Smooth muscle cell (in vitro differentiated cells): ENCODE measurements at regions not wholly inside any gene's neighbourhood (a gene's known extent, or its start where the extent isn't known, plus 50 kb on each side); places are given as distances from the start of the nearest gene placed in this dataset.
"Not testable (repeated sequence)": the region's sequence is repeated elsewhere in the genome, so short reads cannot be mapped to it uniquely, and the experiment has no call there.

Source experiments
- DNase-seq: peaks from one replicate; lab custom pipeline; 2025; ENCODE audit not compliant: unreplicated experiment; lab: John Stamatoyannopoulos, UW
- H2AFZ ChIP-seq: fragments of 200-600 bp; sonication (generic); 2 replicates; pipeline ENCODE4 v1.6.0; 2016; ENCODE audit warnings: antibody characterized with exemption, low read depth, mild to moderate bottlenecking
- H3F3A ChIP-seq: fragments of 200-600 bp; sonication (generic); 2 replicates; pipeline ENCODE4 v1.6.0; 2017; ENCODE audit warnings: antibody characterized with exemption, low read depth
- H3K27ac ChIP-seq: fragments of 200-600 bp; sonication (generic); 2 replicates; pipeline ENCODE4 v1.5.1; 2016; ENCODE audit warnings: low read depth, mild to moderate bottlenecking
- H3K27me3 ChIP-seq: fragments of 200-600 bp; sonication (generic); 2 replicates; pipeline ENCODE4 v1.6.1; 2016; ENCODE audit warnings: low read depth, mild to moderate bottlenecking
- H3K36me3 ChIP-seq: fragments of 200-600 bp; sonication (generic); 2 replicates; pipeline ENCODE4 v1.5.1; 2016; ENCODE audit warnings: low read depth
- H3K4me1 ChIP-seq: fragments of 200-600 bp; sonication (generic); 2 replicates; pipeline ENCODE4 v1.5.1; 2016; ENCODE audit warnings: low read depth
- H3K4me2 ChIP-seq: fragments of 200-600 bp; sonication (generic); 2 replicates; pipeline ENCODE4 v1.6.0; 2016; ENCODE audit warnings: mild to moderate bottlenecking
- H3K4me3 ChIP-seq: fragments of 200-600 bp; sonication (generic); 2 replicates; pipeline ENCODE4 v1.5.1; 2016; ENCODE audit warnings: mild to moderate bottlenecking
- H3K79me2 ChIP-seq: fragments of 200-600 bp; sonication (generic); 2 replicates; pipeline ENCODE4 v1.6.0; 2016; ENCODE audit warnings: low read depth, mild to moderate bottlenecking
- H3K9ac ChIP-seq: fragments of 200-600 bp; sonication (generic); 2 replicates; pipeline ENCODE4 v1.6.0; 2016; ENCODE audit warnings: low read depth
- H3K9me3 ChIP-seq: fragments of 200-600 bp; sonication (generic); replicated peaks from 2 replicates; pipeline ENCODE4 v1.5.1; 2016; ENCODE audit warnings: low read depth
- H4K20me1 ChIP-seq: fragments of 200-600 bp; sonication (generic); 2 replicates; pipeline ENCODE4 v1.6.0; 2016; ENCODE audit warnings: low read depth
- CTCF ChIP-seq: fragments of 200-600 bp; sonication (generic); IDR thresholded peaks from 2 replicates; pipeline ENCODE4 v1.5.1; 2017; ENCODE audit warnings: borderline replicate concordance, mild to moderate bottlenecking, antibody characterized with exemption; ENCODE audit not compliant: insufficient read depth, poor library complexity, severe bottlenecking
- WGBS: methylation state at CpG from one replicate; pipeline ENCODE4 v1.1.7; 2016; ENCODE audit warnings: low lambda C conversion rate; 5-methylcytosine and 5-hydroxymethylcytosine counted together

DNA sequence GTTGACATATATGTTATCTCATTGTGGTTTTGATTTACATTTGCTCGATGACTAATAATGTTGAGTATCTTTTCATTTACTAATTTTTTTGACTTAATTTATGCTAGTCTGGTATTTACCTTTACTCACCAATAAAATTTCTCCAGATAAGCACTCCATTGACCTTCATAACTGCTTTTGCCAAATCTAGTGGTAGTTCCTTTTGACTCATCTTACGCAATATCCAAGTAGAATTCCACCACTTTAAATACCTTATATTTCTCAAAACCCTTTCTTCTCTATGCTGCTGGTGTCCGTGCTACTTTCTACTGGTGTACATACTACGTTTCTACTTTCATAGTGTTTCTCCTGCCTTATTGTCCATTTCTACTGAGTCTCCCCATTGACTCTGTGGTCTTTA is 407.6 kb upstream of the SPHKAP start:
- H3K9ac ChIP-seq, result no peak overlapping the region
- no peaks in the 10 kb centered on the region for H4K20me1 ChIP-seq
- no peak overlapping the region for H3K4me2 ChIP-seq
- H2AFZ ChIP-seq, result no peak overlapping the region
- no peak overlapping the region for H3K4me3 ChIP-seq
- no peaks in the 10 kb centered on the region for H3F3A ChIP-seq
- no peak for TF ChIP-seq CTCF
- no peaks in the 10 kb centered on the region for H3K9me3 ChIP-seq
- DNase-seq, result no peak
- H3K36me3 ChIP-seq, result no peaks in the 10 kb centered on the region
- H3K4me1 ChIP-seq, result no peaks in the 10 kb centered on the region
- 68% methylated on average over 4 of the region's 4 CpGs for WGBS
- H3K27me3 ChIP-seq, result no peaks in the 10 kb centered on the region
- no peaks in the 10 kb centered on the region for H3K79me2 ChIP-seq
- no peak overlapping the region for H3K27ac ChIP-seq

- Histone ChIP-seq H3K9ac (no peak overlapping the region), H3K27me3 (no peaks in the 10 kb centered on the region), H3K9me3 (no peaks in the 10 kb centered on the region), H3K79me2 (no peaks in the 10 kb centered on the region), H3K36me3 (no peaks in the 10 kb centered on the region), H3K4me3 (no peak overlapping the region), H3K4me1 (no peaks in the 10 kb centered on the region), H2AFZ (no peak overlapping the region), H4K20me1 (no peaks in the 10 kb centered on the region), H3F3A (no peaks in the 10 kb centered on the region), H3K4me2 (no peak overlapping the region), H3K27ac (no peak overlapping the region)
- TF ChIP-seq CTCF, result no peak
- DNase-seq, result no peak
Measured at GRCh38 chr2:228581731-228582130, 400.2 kb upstream of the SPHKAP start.

DNA sequence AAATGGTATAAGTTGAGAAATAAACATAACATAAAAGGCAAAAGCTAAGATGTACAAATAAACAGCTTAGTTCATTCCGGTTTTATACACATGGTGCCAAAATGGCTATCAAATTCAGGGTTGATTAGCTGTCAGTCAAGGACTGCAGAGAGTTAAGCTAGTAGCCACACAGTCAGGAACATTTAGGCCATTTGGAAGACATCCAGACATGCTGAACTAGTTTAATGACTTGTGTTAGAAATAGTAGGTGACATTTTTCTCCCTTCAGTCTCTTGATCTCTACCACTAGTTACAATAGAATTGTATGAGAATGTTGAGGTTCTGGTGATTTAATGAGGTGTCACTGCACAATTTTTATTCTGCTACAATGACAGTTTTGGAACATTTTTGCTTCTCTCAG is 394.4 kb upstream of the SPHKAP start:
- H3K9me3 ChIP-seq, result no peaks in the 10 kb centered on the region
- no peaks in the 10 kb centered on the region for H4K20me1 ChIP-seq
- no peak for DNase-seq
- H3K4me2 ChIP-seq, result no peak overlapping the region
- no peak for TF ChIP-seq CTCF
- no peaks in the 10 kb centered on the region for H3K4me1 ChIP-seq
- H3F3A ChIP-seq, result no peaks in the 10 kb centered on the region
- no peak overlapping the region for H3K4me3 ChIP-seq
- WGBS, result 82% methylated on average over 1 of the region's 1 CpG
- no peak overlapping the region for H3K27ac ChIP-seq
- no peak overlapping the region for H3K9ac ChIP-seq
- H2AFZ ChIP-seq, result no peak overlapping the region
- H3K79me2 ChIP-seq, result no peaks in the 10 kb centered on the region
- no peaks in the 10 kb centered on the region for H3K27me3 ChIP-seq
- H3K36me3 ChIP-seq, result no peaks in the 10 kb centered on the region

GRCh38 chr2:228568275-228568674 is 386.8 kb upstream of the SPHKAP start:
- H3K4me1 ChIP-seq, H3K9ac ChIP-seq, H3K79me2 ChIP-seq, H3K4me3 ChIP-seq, H3F3A ChIP-seq, H3K36me3 ChIP-seq, H2AFZ ChIP-seq, H4K20me1 ChIP-seq, DNase-seq, H3K27me3 ChIP-seq, H3K4me2 ChIP-seq, H3K9me3 ChIP-seq, H3K27ac ChIP-seq: not testable (repeated sequence)
- 85% methylated on average over 28 of the region's 28 CpGs for WGBS
